Heart right ventricle (tissue), 16 donors: ENCODE measurements at regions not wholly inside any gene's neighbourhood (a gene's known extent, or its start where the extent isn't known, plus 50 kb on each side); places are given as distances from the start of the nearest gene placed in this dataset.

Experiments used
- ATAC-seq, 8 donors: fragments of 200-7000 bp; cut with Tn5 transposase; one replicate each; pipeline ENCODE4 v1.9.1; 2020; ENCODE audit warnings: mild to moderate bottlenecking in 8 of 8, moderate library complexity in 8 of 8, moderate number of reproducible peaks in 1 of 8
- DNase-seq, 2 donors: peaks; one replicate each; pipeline ENCODE4 v3.0.0-alpha.2; 2020
- H3K27ac ChIP-seq, 10 donors: fragments of 200-600 bp; sonication (generic) in 2 of 10; one replicate each; pipeline versions ENCODE4 v1.5.0 to v1.8.0; 2020 to 2022; ENCODE audit warnings: mild to moderate bottlenecking in 3 of 10
- H3K27me3 ChIP-seq, 7 donors: fragments of 200-600 bp; one replicate each; pipeline ENCODE4 v1.8.0; 2021 to 2022; ENCODE audit warnings: mild to moderate bottlenecking in 2 of 7
- H3K36me3 ChIP-seq, 9 donors: fragments of 200-600 bp; sonication (generic) in 1 of 9; one replicate each; pipeline versions ENCODE4 v1.5.0 to v1.8.0; 2020 to 2022; ENCODE audit warnings: mild to moderate bottlenecking in 2 of 9
- H3K4me1 ChIP-seq, 9 donors: fragments of 200-600 bp; sonication (generic) in 1 of 9; one replicate each; pipeline versions ENCODE4 v1.5.0 to v1.8.0; 2020 to 2022; ENCODE audit warnings: mild to moderate bottlenecking in 4 of 9
- H3K4me3 ChIP-seq, 10 donors: fragments of 200-600 bp; sonication (generic) in 2 of 10; one replicate each; pipeline versions ENCODE4 v1.5.0 to v1.8.0; 2020 to 2022; ENCODE audit warnings: mild to moderate bottlenecking in 7 of 10, moderate library complexity in 2 of 10
- H3K9me3 ChIP-seq, 11 donors: fragments of 200-600 bp in 10 of 11; sonication (generic) in 2 of 11; one replicate each; pipeline versions ENCODE4 v1.5.0 to v1.8.0; 2013 to 2022; ENCODE audit warnings: mild to moderate bottlenecking in 2 of 11, control low read depth in 1 of 11, moderate library complexity in 1 of 11
- WGBS, 2 donors: extraction: QIAGEN DNeasy Blood & Tissue Kit; methylation state at CpG; one replicate each; pipeline ENCODE4 v1.1.7; 2013; ENCODE audit warnings: inconsistent platforms in 1 of 2; 5-methylcytosine and 5-hydroxymethylcytosine counted together
- intact Hi-C, 10 donors: fragments of 100-400 bp; cut with DNase I; formaldehyde crosslinking; loops; one replicate each; pipeline versions ENCODE4 v1.11.1 to v1.14.2; 2022
- TF ChIP-seq, protein P1 (sequence below), 9 donors: fragments of 200-600 bp; sonication (generic) in 2 of 9; IDR thresholded peaks; one replicate each; pipeline versions ENCODE4 v1.5.0 to v1.8.0; 2021 to 2022; ENCODE audit warnings: antibody characterized with exemption in 9 of 9, mild to moderate bottlenecking in 5 of 9, moderate library complexity in 1 of 9
- donor health status: Arrhythmogenic right ventricular cardiomyopathy.
- donor health status: ischemic (EF 13 %, LVEDD 7.1; RV severe dilation, severe dysfunction).
- donor health status: healthy with polysubstance abuse.
- donor health status: DM: no; HTN: yes; CAD: no.
- donor health status: DM: no; HTN: no; CAD: no.
- donor health status: ischemic (EF 25% LVEDD 6.9; RV normal size, moderate dysfunction).
- donor health status: ischemic (EF 25% LVEDD 5.7; RV mildly dilated, moderate dysfunction).
- donor health status: healthy.
- donor health status: DM: yes; HTN: yes; CAD: no.
- donor health status: Ischemic cardiomyopathy.
- donor health status: ischemic (EF 35%, LVEDD 5.7; RV mildly dilated, moderate dysfunction).
- donor health status: nonischemic (EF 11% LVEDD 7.7; RV severe dilation, severe dysfunction).
- donor health status: DM: yes; HTN: yes; CAD: no.
- donor health status: PGD.
- donor health status: ischemic (EF 29% LVEDD 5.4; RV normal size, mild dysfunction).
- donor health status: nonischemic (EF 23%, LVEDD 6.1; RV moderate dilation, normal function).

DNA sequence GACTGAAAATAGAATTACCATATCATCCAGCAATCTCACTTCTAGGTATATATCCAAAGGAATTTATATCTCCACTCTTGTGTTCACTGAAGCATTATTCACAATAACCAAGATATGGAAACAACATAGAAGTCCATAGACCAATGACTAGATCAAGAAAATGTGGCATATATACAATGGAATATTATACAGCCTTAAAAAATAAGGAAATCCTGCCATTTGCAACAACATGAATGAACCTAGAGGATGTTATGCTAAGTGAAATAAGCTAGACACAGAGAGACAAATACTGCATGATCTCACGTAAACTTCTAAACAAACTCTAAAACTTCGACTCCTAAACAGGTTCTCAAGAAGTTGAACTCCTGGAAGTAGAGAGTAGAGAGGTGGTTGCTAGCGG lies 254.5 kb downstream of the SKIDA1 start:
- intact Hi-C loops = loop anchor here in 8 of 10 donors (1.0 to 10.0 kb wide), 5 partner anchors 192 to 684 kb away; no protein-coding TSS in a partner anchor
- no peak overlapping the region for H3K27ac ChIP-seq
- H3K4me1 ChIP-seq = peaks cover 0 to 5% (median 0%) of the 10 kb centered on the region in 9 donors
- no peaks in the 10 kb centered on the region for H3K27me3 ChIP-seq
- no peaks in the 10 kb centered on the region for H3K36me3 ChIP-seq
- H3K9me3 ChIP-seq = peaks cover 0 to 7% (median 0%) of the 10 kb centered on the region in 11 donors
- no peak for ATAC-seq
- no peak overlapping the region for H3K4me3 ChIP-seq
- DNase-seq = no peak
- TF ChIP-seq, protein P1, sequence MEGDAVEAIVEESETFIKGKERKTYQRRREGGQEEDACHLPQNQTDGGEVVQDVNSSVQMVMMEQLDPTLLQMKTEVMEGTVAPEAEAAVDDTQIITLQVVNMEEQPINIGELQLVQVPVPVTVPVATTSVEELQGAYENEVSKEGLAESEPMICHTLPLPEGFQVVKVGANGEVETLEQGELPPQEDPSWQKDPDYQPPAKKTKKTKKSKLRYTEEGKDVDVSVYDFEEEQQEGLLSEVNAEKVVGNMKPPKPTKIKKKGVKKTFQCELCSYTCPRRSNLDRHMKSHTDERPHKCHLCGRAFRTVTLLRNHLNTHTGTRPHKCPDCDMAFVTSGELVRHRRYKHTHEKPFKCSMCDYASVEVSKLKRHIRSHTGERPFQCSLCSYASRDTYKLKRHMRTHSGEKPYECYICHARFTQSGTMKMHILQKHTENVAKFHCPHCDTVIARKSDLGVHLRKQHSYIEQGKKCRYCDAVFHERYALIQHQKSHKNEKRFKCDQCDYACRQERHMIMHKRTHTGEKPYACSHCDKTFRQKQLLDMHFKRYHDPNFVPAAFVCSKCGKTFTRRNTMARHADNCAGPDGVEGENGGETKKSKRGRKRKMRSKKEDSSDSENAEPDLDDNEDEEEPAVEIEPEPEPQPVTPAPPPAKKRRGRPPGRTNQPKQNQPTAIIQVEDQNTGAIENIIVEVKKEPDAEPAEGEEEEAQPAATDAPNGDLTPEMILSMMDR (IDR thresholded peaks at IDR 0.05) = no peak
- 98 to 99% methylated on average over 3 of the region's 3 CpGs for WGBS, 2 donors

DNA sequence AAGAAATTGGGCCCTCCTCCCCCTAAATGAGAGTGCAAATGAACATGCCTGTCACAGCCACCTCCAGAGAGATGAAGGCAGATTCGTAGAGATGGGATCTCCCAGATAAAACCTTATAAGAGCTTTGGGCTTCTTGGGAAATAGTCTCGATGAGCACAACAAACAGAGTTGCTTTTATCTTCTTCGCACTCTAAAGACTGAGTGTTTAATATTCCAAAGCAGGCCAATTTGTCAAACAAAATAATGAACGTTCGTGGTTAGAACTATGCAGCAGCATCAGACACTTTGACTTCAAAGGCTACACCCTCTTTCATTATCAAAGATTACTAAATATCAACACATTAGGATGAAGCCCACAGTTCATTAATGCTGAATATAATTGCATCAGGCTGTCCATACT lies 256.2 kb downstream of the SKIDA1 start:
- peaks cover 0 to 2% (median 0%) of the 10 kb centered on the region in 11 donors for H3K9me3 ChIP-seq
- ATAC-seq (no peak), DNase-seq (no peak)
- intact Hi-C loops = loop anchor here in 9 of 10 donors (2.0 to 10.0 kb wide), 7 partner anchors 94 to 414 kb away; no protein-coding TSS in a partner anchor
- no peak overlapping the region for H3K27ac ChIP-seq
- H3K4me3 ChIP-seq = no peak overlapping the region
- H3K4me1 ChIP-seq = peaks cover 0 to 5% (median 0%) of the 10 kb centered on the region in 9 donors
- TF ChIP-seq, protein P1 (IDR thresholded peaks at IDR 0.05) = no peak
- H3K36me3 ChIP-seq = no peaks in the 10 kb centered on the region
- H3K27me3 ChIP-seq = no peaks in the 10 kb centered on the region
- WGBS, 2 donors = 88 to 91% methylated on average over 5 of the region's 5 CpGs

DNA sequence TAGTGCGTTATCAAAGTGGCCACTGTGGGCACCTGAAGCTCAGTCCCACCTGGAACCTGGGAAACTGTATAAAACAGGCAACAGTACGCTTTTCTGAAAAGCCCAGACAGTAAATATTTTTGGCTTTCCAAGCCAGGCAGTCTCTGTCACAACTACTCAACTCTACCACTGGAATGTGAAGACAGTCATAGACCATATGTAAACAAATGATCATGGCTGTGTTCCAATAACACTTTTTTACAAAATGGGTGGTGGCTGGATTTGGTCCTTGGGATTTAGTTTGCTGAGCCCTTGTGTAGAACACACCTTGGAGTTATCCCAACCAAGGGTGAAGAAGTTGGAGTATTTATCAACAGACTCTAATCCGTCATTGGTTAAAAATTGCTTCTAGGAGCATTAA lies 259.9 kb downstream of the SKIDA1 start:
- no peaks in the 10 kb centered on the region for H3K27me3 ChIP-seq
- TF ChIP-seq, protein P1 (IDR thresholded peaks at IDR 0.05) = no peak
- intact Hi-C loops = loop anchor here in 7 of 10 donors (5.0 to 10.0 kb wide), 5 partner anchors 91 to 411 kb away; no protein-coding TSS in a partner anchor
- no peak overlapping the region for H3K4me3 ChIP-seq
- no peaks in the 10 kb centered on the region for H3K36me3 ChIP-seq
- ATAC-seq (no peak), DNase-seq (no peak)
- H3K27ac ChIP-seq = no peak overlapping the region
- H3K4me1 ChIP-seq = peaks cover 0 to 4% (median 0%) of the 10 kb centered on the region in 9 donors
- no peaks in the 10 kb centered on the region for H3K9me3 ChIP-seq
- 78 to 96% methylated on average over 3 of the region's 3 CpGs for WGBS, 2 donors

DNA sequence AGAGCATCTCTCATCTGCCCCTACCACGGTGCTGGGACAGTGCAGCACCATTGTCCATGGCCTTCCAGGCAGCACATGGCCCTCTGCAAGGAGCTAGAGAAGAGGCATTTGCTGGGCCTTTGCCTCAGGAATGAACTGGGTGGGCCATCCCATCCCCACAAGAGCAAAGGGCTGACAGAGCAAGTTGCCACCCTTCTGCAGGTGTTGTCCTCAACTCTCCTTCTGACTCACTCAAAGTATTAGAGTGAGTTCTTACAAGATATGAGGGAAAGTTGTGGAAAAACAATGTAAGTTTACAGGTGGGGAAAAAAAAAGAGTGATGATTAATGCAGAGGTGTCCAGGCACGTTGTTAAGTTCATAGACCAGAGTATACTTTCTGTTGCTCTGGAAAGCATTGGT lies 261.2 kb downstream of the SKIDA1 start:
- no peak for DNase-seq
- intact Hi-C loops = loop anchor here in 5 of 10 donors (5.0 to 10.0 kb wide), 4 partner anchors 89 to 409 kb away; no protein-coding TSS in a partner anchor
- no peak overlapping the region for H3K27ac ChIP-seq
- H3K9me3 ChIP-seq = no peaks in the 10 kb centered on the region
- H3K4me3 ChIP-seq = no peak overlapping the region
- WGBS, 2 donors = 91 to 96% methylated on average over 2 of the region's 2 CpGs
- peaks cover 0 to 9% (median 0%) of the 10 kb centered on the region in 9 donors for H3K4me1 ChIP-seq
- TF ChIP-seq, protein P1 (IDR thresholded peaks at IDR 0.05) = no peak
- no peak for ATAC-seq
- H3K27me3 ChIP-seq = no peaks in the 10 kb centered on the region
- H3K36me3 ChIP-seq = no peaks in the 10 kb centered on the region
